PC-9 (cell line): ENCODE measurements at regions not wholly inside any gene's neighbourhood (a gene's known extent, or its start where the extent isn't known, plus 50 kb on each side); places are given as distances from the start of the nearest gene placed in this dataset.
"Not testable (repeated sequence)": the region's sequence is repeated elsewhere in the genome, so short reads cannot be mapped to it uniquely, and the experiment has no call there.

Source experiments
- BruUV-seq: library from RNA; stranded (reverse); fragments of 400-500 nt; replicated peaks from 2 replicates; lab custom pipeline; 2021; lab: Mats Ljungman, UMichigan
- CTCF ChIA-PET: fragments of 300-600 bp; sonication (Branson Sonifier 250); formaldehyde crosslinking; loops from one replicate; lab custom pipeline; 2022; ENCODE audit warnings: antibody characterized with exemption; lab: Charles Lee
- POLR2A ChIA-PET: fragments of 300-600 bp; sonication (Branson Sonifier 250); formaldehyde crosslinking; loops from one replicate; lab custom pipeline; 2022; ENCODE audit warnings: antibody characterized with exemption; ENCODE audit not compliant: unreplicated experiment; lab: Charles Lee
- DNase-seq, 2 experiments: peaks; one replicate each; pipeline versions ENCODE4 v3.0.0 to v3.0.0-alpha.2; 2015 to 2022; ENCODE audit warnings: mixed read lengths in 1 of 2
- H2AFZ ChIP-seq: fragments of 200-600 bp; sonication (generic); 2 replicates; pipeline ENCODE4 v1.8.1; 2017; ENCODE audit warnings: antibody characterized with exemption
- H3F3A ChIP-seq: fragments of 200-600 bp; sonication (generic); 2 replicates; pipeline ENCODE4 v1.8.1; 2017; ENCODE audit warnings: antibody characterized with exemption, mild to moderate bottlenecking, low read depth; ENCODE audit not compliant: insufficient read depth
- H3K27ac ChIP-seq: fragments of 200-600 bp; sonication (generic); 2 replicates; pipeline ENCODE4 v1.6.1; 2016; ENCODE audit warnings: mixed run types
- H3K27me3 ChIP-seq: fragments of 200-600 bp; sonication (generic); 2 replicates; pipeline ENCODE4 v1.6.1; 2016; ENCODE audit warnings: low read depth, mixed run types; ENCODE audit not compliant: insufficient read depth
- H3K36me3 ChIP-seq: fragments of 200-600 bp; sonication (generic); 2 replicates; pipeline ENCODE4 v1.6.1; 2016; ENCODE audit warnings: low read depth, mixed run types
- H3K4me1 ChIP-seq: fragments of 200-600 bp; sonication (generic); replicated peaks from 2 replicates; pipeline ENCODE4 v1.6.1; 2016; ENCODE audit warnings: mixed run types; ENCODE audit not compliant: insufficient read depth
- H3K4me2 ChIP-seq: fragments of 200-600 bp; sonication (generic); 2 replicates; pipeline ENCODE4 v1.6.1; 2017; ENCODE audit warnings: mixed run types
- H3K4me3 ChIP-seq: fragments of 200-600 bp; sonication (generic); 2 replicates; pipeline ENCODE4 v1.6.1; 2016; ENCODE audit warnings: mixed run types
- H3K79me2 ChIP-seq: fragments of 200-600 bp; sonication (generic); 2 replicates; pipeline ENCODE4 v1.6.1; 2017; ENCODE audit warnings: low read depth, mixed run types
- H3K9me2 ChIP-seq: fragments of 200-600 bp; sonication (generic); 2 replicates; pipeline ENCODE4 v1.8.1; 2017; ENCODE audit warnings: mild to moderate bottlenecking; ENCODE audit not compliant: insufficient read depth
- H3K9me3 ChIP-seq: fragments of 200-600 bp; sonication (generic); 2 replicates; pipeline ENCODE4 v1.8.1; 2016; ENCODE audit warnings: low read depth; ENCODE audit not compliant: insufficient read depth
- H4K20me1 ChIP-seq: fragments of 200-600 bp; sonication (generic); 2 replicates; pipeline ENCODE4 v1.8.1; 2017; ENCODE audit not compliant: insufficient read depth
- EZH2 ChIP-seq: fragments of 200-600 bp; sonication (generic); IDR thresholded peaks from 2 replicates; pipeline ENCODE4 v1.8.0; 2017; ENCODE audit warnings: antibody characterized with exemption, low read depth
- intact Hi-C: fragments of 100-400 bp; cut with micrococcal nuclease; formaldehyde crosslinking; loops from one replicate; pipeline ENCODE4 v1.10.0; 2022; ENCODE audit not compliant: unreplicated experiment
- TF ChIP-seq, protein P1 (sequence below): fragments of 200-600 bp; sonication (generic); conservative IDR thresholded peaks from 2 replicates; pipeline ENCODE4 v1.6.1; 2017; ENCODE audit warnings: mixed run types, antibody characterized with exemption, mild to moderate bottlenecking, moderate library complexity

DNA sequence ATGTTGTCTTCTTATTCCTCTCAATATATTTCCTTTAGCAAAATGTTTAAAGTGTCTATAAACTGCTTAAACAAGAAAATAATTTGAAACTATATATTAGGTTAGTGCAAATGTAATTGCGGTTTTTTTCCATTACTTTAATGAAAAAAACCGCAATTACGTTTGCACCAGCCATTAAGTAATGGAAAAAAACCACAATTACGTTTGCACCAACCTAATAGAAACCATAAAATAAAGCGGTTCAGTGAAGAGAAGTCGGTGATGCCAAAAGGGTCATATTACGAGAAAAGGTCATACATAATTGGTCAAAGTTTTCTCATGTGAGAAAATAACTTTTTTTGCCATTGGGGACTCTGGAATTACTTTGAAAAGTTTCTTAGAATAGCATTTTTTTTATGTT is 385.6 kb upstream of the ST8SIA4 start:
- TF ChIP-seq EZH2, result no peak
- TF ChIP-seq, protein P1, sequence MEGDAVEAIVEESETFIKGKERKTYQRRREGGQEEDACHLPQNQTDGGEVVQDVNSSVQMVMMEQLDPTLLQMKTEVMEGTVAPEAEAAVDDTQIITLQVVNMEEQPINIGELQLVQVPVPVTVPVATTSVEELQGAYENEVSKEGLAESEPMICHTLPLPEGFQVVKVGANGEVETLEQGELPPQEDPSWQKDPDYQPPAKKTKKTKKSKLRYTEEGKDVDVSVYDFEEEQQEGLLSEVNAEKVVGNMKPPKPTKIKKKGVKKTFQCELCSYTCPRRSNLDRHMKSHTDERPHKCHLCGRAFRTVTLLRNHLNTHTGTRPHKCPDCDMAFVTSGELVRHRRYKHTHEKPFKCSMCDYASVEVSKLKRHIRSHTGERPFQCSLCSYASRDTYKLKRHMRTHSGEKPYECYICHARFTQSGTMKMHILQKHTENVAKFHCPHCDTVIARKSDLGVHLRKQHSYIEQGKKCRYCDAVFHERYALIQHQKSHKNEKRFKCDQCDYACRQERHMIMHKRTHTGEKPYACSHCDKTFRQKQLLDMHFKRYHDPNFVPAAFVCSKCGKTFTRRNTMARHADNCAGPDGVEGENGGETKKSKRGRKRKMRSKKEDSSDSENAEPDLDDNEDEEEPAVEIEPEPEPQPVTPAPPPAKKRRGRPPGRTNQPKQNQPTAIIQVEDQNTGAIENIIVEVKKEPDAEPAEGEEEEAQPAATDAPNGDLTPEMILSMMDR, result no peak
- no peaks in the 10 kb centered on the region for H3K4me1 ChIP-seq
- ChIA-PET POLR2A (no interaction called here), CTCF (no interaction called here)
- no peak overlapping the region for H2AFZ ChIP-seq
- H3F3A ChIP-seq, result no peaks in the 10 kb centered on the region
- no peak for DNase-seq
- H3K79me2 ChIP-seq, result no peaks in the 10 kb centered on the region
- no TSS peak for BruUV-seq
- H3K9me2 ChIP-seq, result no peaks in the 10 kb centered on the region
- no peaks in the 10 kb centered on the region for H3K9me3 ChIP-seq
- intact Hi-C loops, result no loop called here
- no peaks in the 10 kb centered on the region for H3K36me3 ChIP-seq
- no peaks in the 10 kb centered on the region for H4K20me1 ChIP-seq
- H3K4me3 ChIP-seq, result no peak overlapping the region
- H3K4me2 ChIP-seq, result no peak overlapping the region
- no peak overlapping the region for H3K27ac ChIP-seq
- no peaks in the 10 kb centered on the region for H3K27me3 ChIP-seq

DNA sequence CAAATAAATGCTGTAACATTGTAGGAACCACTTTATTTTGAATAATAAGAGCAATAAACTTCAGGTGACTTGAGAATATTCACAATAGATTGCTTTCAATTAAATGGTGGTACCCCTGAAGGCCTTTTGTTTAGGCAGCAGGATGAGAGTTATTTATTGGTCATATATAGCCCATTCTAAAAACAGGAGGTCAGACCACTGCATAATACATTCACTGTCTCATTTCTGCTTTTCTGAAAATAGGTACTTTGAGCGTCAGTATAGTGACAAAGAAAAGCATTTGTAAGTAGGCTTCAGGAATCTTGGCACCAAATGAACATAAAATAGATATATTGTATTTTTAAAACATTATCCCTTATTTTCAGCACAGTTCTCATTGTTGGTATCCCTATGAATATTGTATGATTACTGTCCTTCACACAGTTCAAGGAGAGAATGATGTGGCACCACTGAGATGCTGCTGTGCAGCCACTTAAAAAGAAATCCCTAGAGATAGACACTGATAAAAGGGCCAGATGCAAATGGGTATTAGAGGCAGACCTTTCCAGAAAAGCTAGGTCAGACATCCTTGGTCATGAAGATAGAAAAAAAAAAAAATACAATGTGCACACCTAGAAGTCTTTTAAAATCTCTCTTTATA is 381.8 kb upstream of the ST8SIA4 start:
- no peak for DNase-seq
- no peaks in the 10 kb centered on the region for H4K20me1 ChIP-seq
- no peaks in the 10 kb centered on the region for H3K4me1 ChIP-seq
- intact Hi-C loops, result no loop called here
- H3K27ac ChIP-seq, result no peak overlapping the region
- no peaks in the 10 kb centered on the region for H3K79me2 ChIP-seq
- no peak overlapping the region for H3K4me3 ChIP-seq
- ChIA-PET CTCF (no interaction called here), POLR2A (no interaction called here)
- no peak overlapping the region for H3K4me2 ChIP-seq
- no TSS peak for BruUV-seq
- TF ChIP-seq, protein P1, result no peak
- TF ChIP-seq EZH2, result no peak
- no peaks in the 10 kb centered on the region for H3K36me3 ChIP-seq
- H3K27me3 ChIP-seq, result no peaks in the 10 kb centered on the region
- no peaks in the 10 kb centered on the region for H3F3A ChIP-seq
- no peaks in the 10 kb centered on the region for H3K9me2 ChIP-seq
- no peak overlapping the region for H2AFZ ChIP-seq
- H3K9me3 ChIP-seq, result no peaks in the 10 kb centered on the region

DNA sequence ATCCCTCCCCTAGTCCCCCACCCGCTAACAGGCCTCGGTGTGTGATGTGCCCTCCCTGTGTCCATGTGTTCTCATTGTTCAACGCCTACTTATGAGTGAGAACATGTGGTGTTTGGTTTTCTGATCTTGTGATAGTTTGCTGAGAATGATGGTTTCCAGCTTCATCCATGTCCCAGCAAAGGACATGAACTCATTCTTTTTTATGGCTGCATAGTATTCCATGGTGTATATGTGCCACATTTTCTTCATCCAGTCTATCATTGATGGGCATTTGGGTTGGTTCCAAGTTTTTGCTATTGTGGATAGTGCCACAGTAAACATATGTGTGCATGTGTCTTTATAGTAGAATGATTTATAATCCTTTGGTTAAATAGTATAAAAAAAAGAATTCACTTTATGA is 380.9 kb upstream of the ST8SIA4 start:
- H3K27ac ChIP-seq, H3K4me2 ChIP-seq, H3F3A ChIP-seq, POLR2A ChIA-PET, H3K36me3 ChIP-seq, H3K4me1 ChIP-seq, DNase-seq, BruUV-seq, H3K79me2 ChIP-seq, CTCF ChIA-PET, H3K9me2 ChIP-seq, H3K9me3 ChIP-seq, H4K20me1 ChIP-seq, H2AFZ ChIP-seq, intact Hi-C loops, H3K27me3 ChIP-seq, H3K4me3 ChIP-seq: not testable (repeated sequence)

DNA sequence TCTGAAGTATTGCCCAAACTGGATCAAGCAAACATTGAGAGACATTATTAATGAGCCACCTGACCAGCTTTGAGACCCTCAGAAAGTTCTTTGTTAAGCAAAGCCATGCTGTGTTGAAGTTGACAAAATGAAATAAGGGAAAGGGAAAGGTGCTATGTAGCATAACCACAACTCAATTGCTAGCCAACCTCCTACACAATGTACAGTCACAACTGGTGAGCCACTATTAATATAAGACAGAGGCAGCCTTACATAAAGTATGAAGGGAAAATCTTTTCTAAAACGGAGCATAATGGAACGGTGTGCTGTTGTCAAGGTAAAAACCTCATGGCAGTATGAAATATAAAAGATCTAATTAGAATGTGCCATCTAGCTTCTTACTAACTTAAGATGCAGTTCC is 375.8 kb upstream of the ST8SIA4 start:
- Histone ChIP-seq H3F3A (no peaks in the 10 kb centered on the region), H3K4me3 (no peak overlapping the region), H3K79me2 (no peaks in the 10 kb centered on the region), H3K9me2 (no peaks in the 10 kb centered on the region), H3K27me3 (no peaks in the 10 kb centered on the region), H2AFZ (no peak overlapping the region), H3K4me2 (no peak overlapping the region), H3K36me3 (no peaks in the 10 kb centered on the region), H3K27ac (no peak overlapping the region), H3K9me3 (0 out of 2 replicates have a peak, but pooled peaks cover 3% of the 10 kb centered on the region), H4K20me1 (no peaks in the 10 kb centered on the region), H3K4me1 (no peaks in the 10 kb centered on the region)
- DNase-seq, result no peak
- intact Hi-C loops, result no loop called here
- BruUV-seq, result no TSS peak
- no peak for TF ChIP-seq EZH2
- TF ChIP-seq, protein P1, result no peak
- ChIA-PET POLR2A (no interaction called here), CTCF (no interaction called here)
